ENCODE measurements at regions not wholly inside any gene's neighbourhood (a gene's known extent, or its start where the extent isn't known, plus 50 kb on each side); places are given as distances from the start of the nearest gene placed in this dataset.
"Not testable (repeated sequence)": the region's sequence is repeated elsewhere in the genome, so short reads cannot be mapped to it uniquely, and the experiment has no call there.

- DNase-seq: not testable (repeated sequence)
Measured at GRCh38 chr18:22283855-22284254, 114.5 kb downstream of the GATA6 start.

- no peak for DNase-seq
Measured at GRCh38 chr18:22283397-22283796, 114.0 kb downstream of the GATA6 start.

GRCh38 chr18:22283116-22283395 lies 113.7 kb downstream of the GATA6 start:
- DNase-seq: no peak

- no peak for DNase-seq
Measured at GRCh38 chr18:22282311-22283115, 113.1 kb downstream of the GATA6 start.

- DNase-seq: no peak
Measured at GRCh38 chr18:22280453-22280750, 111.0 kb downstream of the GATA6 start.

GRCh38 chr18:22279741-22280452 lies 110.5 kb downstream of the GATA6 start:
- no peak for DNase-seq

- no peak for DNase-seq
Measured at GRCh38 chr18:22278798-22279197, 109.4 kb downstream of the GATA6 start.

GRCh38 chr18:22277758-22278157 lies 108.4 kb downstream of the GATA6 start:
- DNase-seq: no peak

- no peak for DNase-seq
Measured at GRCh38 chr18:22276334-22276713, 106.9 kb downstream of the GATA6 start.

GRCh38 chr18:22275706-22276333 lies 106.4 kb downstream of the GATA6 start:
- DNase-seq: no peak

- no peak for DNase-seq
Measured at GRCh38 chr18:22273101-22274039, 104.0 kb downstream of the GATA6 start.

- DNase-seq: no peak
Measured at GRCh38 chr18:22272242-22272641, 102.9 kb downstream of the GATA6 start.

GRCh38 chr18:22271030-22271429 lies 101.6 kb downstream of the GATA6 start:
- DNase-seq: no peak

GRCh38 chr18:22268641-22269128 lies 99.3 kb downstream of the GATA6 start:
- no peak for DNase-seq

- DNase-seq: no peak
Measured at GRCh38 chr18:22267697-22268096, 98.3 kb downstream of the GATA6 start.

GRCh38 chr18:22267225-22267624 lies 97.8 kb downstream of the GATA6 start:
- DNase-seq: no peak

GRCh38 chr18:22265838-22266237 lies 96.4 kb downstream of the GATA6 start:
- no peak for DNase-seq

GRCh38 chr18:22260208-22260820 lies 90.9 kb downstream of the GATA6 start:
- DNase-seq: no peak

GRCh38 chr18:22257022-22257543 lies 87.7 kb downstream of the GATA6 start:
- DNase-seq: no peak

GRCh38 chr18:22254088-22254487 lies 84.7 kb downstream of the GATA6 start:
- DNase-seq: no peak

- no peak for DNase-seq
Measured at GRCh38 chr18:22253676-22254075, 84.3 kb downstream of the GATA6 start.

- no peak for DNase-seq
Measured at GRCh38 chr18:22253156-22253555, 83.8 kb downstream of the GATA6 start.
